OCI-LY1 (cell line): ENCODE measurements at regions not wholly inside any gene's neighbourhood (a gene's known extent, or its start where the extent isn't known, plus 50 kb on each side); places are given as distances from the start of the nearest gene placed in this dataset.

Experiments
- EZH2 ChIP-seq: fragments of 200-600 bp; sonication (generic), shearing (Covaris generic); IDR thresholded peaks from 2 replicates; pipeline ENCODE4 v1.8.0; 2017; ENCODE audit warnings: borderline replicate concordance, mixed run types, mild to moderate bottlenecking, antibody characterized with exemption, low read length, moderate library complexity, mixed read lengths
- TF ChIP-seq, protein P1 (sequence below): fragments of 200-600 bp; sonication (generic), shearing (Covaris generic); IDR thresholded peaks from 2 replicates; pipeline ENCODE4 v1.5.1; 2017; ENCODE audit warnings: mild to moderate bottlenecking, antibody characterized with exemption, low read length, moderate library complexity, mixed read lengths

DNA sequence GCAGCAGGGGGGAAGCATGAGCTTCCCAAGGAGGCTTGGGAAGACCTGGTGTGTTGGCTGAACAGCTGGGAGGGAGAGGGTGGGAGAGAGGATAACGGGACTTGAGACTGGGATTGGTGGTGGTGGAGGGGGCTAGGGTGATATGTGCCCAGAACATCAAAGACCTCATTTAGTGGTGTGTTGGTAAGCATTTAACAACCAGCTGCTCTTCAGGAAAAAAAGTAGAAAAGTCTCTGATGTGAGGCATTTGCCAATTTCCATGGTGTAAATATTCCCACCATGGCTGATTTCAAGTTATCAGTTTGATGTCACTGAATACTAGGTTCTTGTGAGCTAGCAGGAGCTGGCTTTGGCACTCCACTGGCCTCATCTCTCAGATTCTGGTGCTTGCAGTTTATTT is 170.8 kb downstream of the MACROH2A1 start:
- TF ChIP-seq, protein P1, sequence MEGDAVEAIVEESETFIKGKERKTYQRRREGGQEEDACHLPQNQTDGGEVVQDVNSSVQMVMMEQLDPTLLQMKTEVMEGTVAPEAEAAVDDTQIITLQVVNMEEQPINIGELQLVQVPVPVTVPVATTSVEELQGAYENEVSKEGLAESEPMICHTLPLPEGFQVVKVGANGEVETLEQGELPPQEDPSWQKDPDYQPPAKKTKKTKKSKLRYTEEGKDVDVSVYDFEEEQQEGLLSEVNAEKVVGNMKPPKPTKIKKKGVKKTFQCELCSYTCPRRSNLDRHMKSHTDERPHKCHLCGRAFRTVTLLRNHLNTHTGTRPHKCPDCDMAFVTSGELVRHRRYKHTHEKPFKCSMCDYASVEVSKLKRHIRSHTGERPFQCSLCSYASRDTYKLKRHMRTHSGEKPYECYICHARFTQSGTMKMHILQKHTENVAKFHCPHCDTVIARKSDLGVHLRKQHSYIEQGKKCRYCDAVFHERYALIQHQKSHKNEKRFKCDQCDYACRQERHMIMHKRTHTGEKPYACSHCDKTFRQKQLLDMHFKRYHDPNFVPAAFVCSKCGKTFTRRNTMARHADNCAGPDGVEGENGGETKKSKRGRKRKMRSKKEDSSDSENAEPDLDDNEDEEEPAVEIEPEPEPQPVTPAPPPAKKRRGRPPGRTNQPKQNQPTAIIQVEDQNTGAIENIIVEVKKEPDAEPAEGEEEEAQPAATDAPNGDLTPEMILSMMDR: no peak
- TF ChIP-seq EZH2: no peak
